ENCODE measurements at regions not wholly inside any gene's neighbourhood (a gene's known extent, or its start where the extent isn't known, plus 50 kb on each side); places are given as distances from the start of the nearest gene placed in this dataset.

GRCh38 chr22:44577391-44578109 lies 79.5 kb upstream of the RTL6 start:
- H3K4me3 ChIP-seq (replicated peaks in 1 of 2; ENCODE audit: low read depth in 2 of 2, low read length in 2 of 2): no peak overlapping the region
- no peak for TF ChIP-seq CTCF (IDR thresholded peaks at IDR 0.05; ENCODE audit: low read depth, low read length)
- no peak for DNase-seq (ENCODE audit: low read depth in 2 of 2)

DNA sequence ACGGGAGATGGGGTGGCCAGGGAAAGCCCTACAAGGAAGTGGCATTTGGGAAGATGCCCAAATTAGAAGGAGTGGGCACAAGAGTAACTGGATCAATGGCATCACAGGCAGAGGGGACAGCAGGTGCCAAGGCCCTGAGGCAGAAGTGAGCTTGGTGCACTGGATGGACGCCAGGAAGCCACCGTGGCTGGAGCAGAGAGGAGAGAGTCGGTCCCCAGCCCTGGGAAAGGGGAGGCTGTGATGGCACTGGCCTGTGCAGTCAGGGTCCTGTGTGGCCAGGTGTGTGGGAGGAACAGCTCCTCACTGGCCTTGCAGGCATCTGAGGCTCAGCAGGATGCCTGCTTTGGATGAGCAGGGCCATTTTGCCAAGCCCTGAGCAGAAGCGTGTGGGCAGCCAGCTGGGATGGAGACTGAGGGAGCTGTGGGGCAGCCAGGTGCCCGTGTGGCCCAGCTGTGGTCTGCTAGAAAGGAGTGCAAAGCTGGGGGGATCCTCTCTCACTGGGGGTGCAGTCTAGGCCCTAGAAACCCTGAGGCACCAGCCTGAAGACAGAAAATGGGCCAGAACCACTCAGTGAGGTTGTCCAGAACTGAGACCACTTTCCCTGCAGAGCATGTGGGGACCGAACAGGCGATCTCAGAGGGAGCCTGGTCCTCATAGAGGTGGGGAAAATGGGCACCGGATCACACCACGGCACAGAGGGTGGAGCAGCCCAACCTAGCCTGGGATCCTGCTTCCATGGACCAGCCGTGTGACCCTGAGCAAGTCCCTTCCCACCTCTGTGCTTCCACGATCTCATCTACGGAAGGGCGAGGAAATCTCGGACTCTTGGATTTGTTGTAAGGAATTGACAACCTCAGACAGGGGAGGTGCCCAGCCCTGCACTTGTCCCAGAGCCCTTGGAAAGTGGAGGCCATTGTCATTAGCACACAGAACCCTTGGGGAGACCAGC lies 78.6 kb upstream of the RTL6 start:
- TF ChIP-seq CTCF (IDR thresholded peaks at IDR 0.05; ENCODE audit: low read depth, low read length): no peak

GRCh38 chr22:44575381-44576268 lies 77.6 kb upstream of the RTL6 start:
- DNase-seq (ENCODE audit: low read depth in 2 of 2): no peak
- no peak for TF ChIP-seq CTCF (IDR thresholded peaks at IDR 0.05; ENCODE audit: low read depth, low read length)
- no peak overlapping the region for H3K4me3 ChIP-seq (replicated peaks in 1 of 2; ENCODE audit: low read depth in 2 of 2, low read length in 2 of 2)

More for the DNA sequence above, 78.6 kb upstream of the RTL6 start:
- H3K4me3 ChIP-seq (replicated peaks in 1 of 2; ENCODE audit: low read depth in 2 of 2, low read length in 2 of 2): no peak overlapping the region
- DNase-seq (ENCODE audit: low read depth in 2 of 2): no peak

DNA sequence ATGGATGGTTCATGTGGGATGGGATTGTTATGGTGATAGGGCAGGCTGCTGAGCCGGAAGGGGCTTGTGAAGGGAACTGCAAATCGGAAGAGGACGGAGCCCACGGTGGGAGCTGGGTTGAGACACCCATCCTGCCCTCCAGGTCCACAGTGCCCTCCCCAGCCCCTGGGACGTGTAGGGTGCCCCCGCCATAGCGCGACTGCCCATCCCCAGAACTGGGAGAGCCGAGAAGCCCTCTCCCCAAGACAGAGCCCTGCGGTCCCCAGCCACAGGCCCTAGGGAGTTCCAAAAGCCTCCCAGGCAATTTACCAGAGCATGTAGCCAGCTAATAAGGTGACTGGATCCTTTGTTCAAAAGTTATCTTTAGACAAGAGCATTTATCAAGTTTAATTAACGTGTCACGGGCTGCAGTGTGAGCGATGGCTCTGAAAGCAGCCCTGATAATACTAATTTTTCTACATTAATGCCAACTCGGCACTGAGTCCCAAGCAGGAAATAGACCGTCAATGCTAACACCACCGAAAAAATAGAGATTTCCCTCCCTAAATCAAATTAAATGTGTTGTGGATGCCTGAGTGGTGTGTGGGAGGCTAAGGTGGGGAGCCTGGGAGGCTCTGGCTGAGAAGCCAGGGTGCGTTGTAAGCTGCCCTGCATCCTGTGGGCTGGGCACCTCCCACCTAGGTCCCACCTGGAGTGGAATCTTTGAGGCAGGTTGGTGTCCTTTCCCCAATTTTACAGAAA lies 76.8 kb upstream of the RTL6 start:
- TF ChIP-seq CTCF (IDR thresholded peaks at IDR 0.05; ENCODE audit: low read depth, low read length): no peak
- no peak overlapping the region for H3K4me3 ChIP-seq (replicated peaks in 1 of 2; ENCODE audit: low read depth in 2 of 2, low read length in 2 of 2)
- peak in 1 of 2 donors; percentile 26 for DNase-seq (ENCODE audit: low read depth in 2 of 2)

- no peak for TF ChIP-seq CTCF (IDR thresholded peaks at IDR 0.05; ENCODE audit: low read depth, low read length)
- H3K4me3 ChIP-seq (replicated peaks in 1 of 2; ENCODE audit: low read depth in 2 of 2, low read length in 2 of 2): no peak overlapping the region
- peak; percentile 69 to 91 for DNase-seq (ENCODE audit: low read depth in 2 of 2)
Measured at GRCh38 chr22:44574057-44574639, 76.1 kb upstream of the RTL6 start.
